ENCODE measurements at regions not wholly inside any gene's neighbourhood (a gene's known extent, or its start where the extent isn't known, plus 50 kb on each side); places are given as distances from the start of the nearest gene placed in this dataset.

GRCh38 chr11:15500643-15501042, 385.9 kb downstream of the INSC start:
- Mint-ChIP-seq H3K9me3 (peaks cover 69% of the 10 kb centered on the region), H3K4me3 (no peak overlapping the region), H3K27ac (no peak overlapping the region), H3K36me3 (ENCODE audit: low read depth) (no peaks in the 10 kb centered on the region), H3K4me1 (ENCODE audit: low read depth) (no peaks in the 10 kb centered on the region), H3K27me3 (ENCODE audit: insufficient read depth) (no peaks in the 10 kb centered on the region)
- no peak for TF ChIP-seq CTCF (IDR thresholded peaks at IDR 0.05)
- DNase-seq, result no peak

- Mint-ChIP-seq H3K27me3 (ENCODE audit: insufficient read depth) (no peaks in the 10 kb centered on the region), H3K27ac (no peak overlapping the region), H3K4me3 (no peak overlapping the region), H3K4me1 (ENCODE audit: low read depth) (no peaks in the 10 kb centered on the region), H3K9me3 (peaks cover 65% of the 10 kb centered on the region), H3K36me3 (ENCODE audit: low read depth) (no peaks in the 10 kb centered on the region)
- DNase-seq, result no peak
- no peak for TF ChIP-seq CTCF (IDR thresholded peaks at IDR 0.05)
Measured at GRCh38 chr11:15501566-15501965, 386.8 kb downstream of the INSC start.

GRCh38 chr11:15505155-15505554, 390.4 kb downstream of the INSC start:
- no peak for DNase-seq
- TF ChIP-seq CTCF (IDR thresholded peaks at IDR 0.05), result no peak
- Mint-ChIP-seq H3K27me3 (ENCODE audit: insufficient read depth) (no peaks in the 10 kb centered on the region), H3K4me1 (ENCODE audit: low read depth) (no peaks in the 10 kb centered on the region), H3K9me3 (peaks cover 63% of the 10 kb centered on the region), H3K36me3 (ENCODE audit: low read depth) (no peaks in the 10 kb centered on the region), H3K27ac (no peak overlapping the region), H3K4me3 (no peak overlapping the region)

GRCh38 chr11:15507592-15507991, 392.9 kb downstream of the INSC start:
- TF ChIP-seq CTCF (IDR thresholded peaks at IDR 0.05), result no peak
- Mint-ChIP-seq H3K27me3 (ENCODE audit: insufficient read depth) (no peaks in the 10 kb centered on the region), H3K27ac (no peak overlapping the region), H3K4me3 (no peak overlapping the region), H3K36me3 (ENCODE audit: low read depth) (no peaks in the 10 kb centered on the region), H3K9me3 (peaks cover 47% of the 10 kb centered on the region), H3K4me1 (ENCODE audit: low read depth) (no peaks in the 10 kb centered on the region)
- no peak for DNase-seq

- H3K36me3 Mint-ChIP-seq (ENCODE audit: low read depth), result no peaks in the 10 kb centered on the region
- no peak for DNase-seq
- no peaks in the 10 kb centered on the region for H3K4me1 Mint-ChIP-seq (ENCODE audit: low read depth)
- no peaks in the 10 kb centered on the region for H3K27me3 Mint-ChIP-seq (ENCODE audit: insufficient read depth)
- no peak for TF ChIP-seq CTCF (IDR thresholded peaks at IDR 0.05)
- H3K4me3 Mint-ChIP-seq, result no peak overlapping the region
- H3K9me3 Mint-ChIP-seq, result peaks cover 34% of the 10 kb centered on the region
- no peak overlapping the region for H3K27ac Mint-ChIP-seq
Measured at GRCh38 chr11:15509082-15509481, 394.4 kb downstream of the INSC start.

Data from HFFc6 (cell line).